AG04450 (cell line): ENCODE measurements at regions not wholly inside any gene's neighbourhood (a gene's known extent, or its start where the extent isn't known, plus 50 kb on each side); places are given as distances from the start of the nearest gene placed in this dataset.

Source experiments
- CTCF ChIA-PET: fragments of 300-600, 350-600 bp; formaldehyde crosslinking; extraction: SDS; loops from one replicate; lab custom pipeline; 2022; ENCODE audit warnings: antibody characterized with exemption, inconsistent platforms; lab: Charles Lee
- POLR2A ChIA-PET: fragments of 350-600 bp; formaldehyde crosslinking; extraction: SDS; loops from one replicate; lab custom pipeline; 2021; ENCODE audit warnings: antibody characterized with exemption, inconsistent platforms; lab: Yijun Ruan, JAX
- DNase-seq: peaks from one replicate; pipeline ENCODE4 v3.0.0-alpha.2; 2011; ENCODE audit warnings: low read depth, low spot score
- H3K27ac ChIP-seq: one replicate; pipeline ENCODE4 v1.5.1; 2012; ENCODE audit warnings: low read depth, low read length, control low read depth
- H3K27me3 ChIP-seq: one replicate; pipeline ENCODE4 v1.6.0; 2012; ENCODE audit warnings: low read length; ENCODE audit not compliant: control insufficient read depth, insufficient read depth
- H3K4me3 ChIP-seq: 2 replicates; pipeline ENCODE4 v1.5.1; 2011; ENCODE audit warnings: mild to moderate bottlenecking, low read depth, low read length, control low read depth
- H3K9me3 ChIP-seq: 2 replicates; pipeline ENCODE4 v1.5.1; 2012; ENCODE audit warnings: low read length; ENCODE audit not compliant: control insufficient read depth, insufficient read depth
- TF ChIP-seq, protein P1 (sequence below): IDR thresholded peaks from 2 replicates; pipeline ENCODE4 v1.5.1; 2011; ENCODE audit warnings: low read depth, low read length, control low read depth, inconsistent platforms

- TF ChIP-seq, protein P1, sequence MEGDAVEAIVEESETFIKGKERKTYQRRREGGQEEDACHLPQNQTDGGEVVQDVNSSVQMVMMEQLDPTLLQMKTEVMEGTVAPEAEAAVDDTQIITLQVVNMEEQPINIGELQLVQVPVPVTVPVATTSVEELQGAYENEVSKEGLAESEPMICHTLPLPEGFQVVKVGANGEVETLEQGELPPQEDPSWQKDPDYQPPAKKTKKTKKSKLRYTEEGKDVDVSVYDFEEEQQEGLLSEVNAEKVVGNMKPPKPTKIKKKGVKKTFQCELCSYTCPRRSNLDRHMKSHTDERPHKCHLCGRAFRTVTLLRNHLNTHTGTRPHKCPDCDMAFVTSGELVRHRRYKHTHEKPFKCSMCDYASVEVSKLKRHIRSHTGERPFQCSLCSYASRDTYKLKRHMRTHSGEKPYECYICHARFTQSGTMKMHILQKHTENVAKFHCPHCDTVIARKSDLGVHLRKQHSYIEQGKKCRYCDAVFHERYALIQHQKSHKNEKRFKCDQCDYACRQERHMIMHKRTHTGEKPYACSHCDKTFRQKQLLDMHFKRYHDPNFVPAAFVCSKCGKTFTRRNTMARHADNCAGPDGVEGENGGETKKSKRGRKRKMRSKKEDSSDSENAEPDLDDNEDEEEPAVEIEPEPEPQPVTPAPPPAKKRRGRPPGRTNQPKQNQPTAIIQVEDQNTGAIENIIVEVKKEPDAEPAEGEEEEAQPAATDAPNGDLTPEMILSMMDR: no peak
- no peak for DNase-seq
- H3K9me3 ChIP-seq: no peaks in the 10 kb centered on the region
- CTCF ChIA-PET: no interaction called here
- POLR2A ChIA-PET: interaction anchor here (0.6 to 0.8 kb wide), 2 partner anchors 169 to 438 kb away, joined by 3 read pairs; no protein-coding TSS in a partner anchor
- no peak overlapping the region for H3K4me3 ChIP-seq
- no peak overlapping the region for H3K27ac ChIP-seq
- H3K27me3 ChIP-seq: peaks cover 3% of the 10 kb centered on the region
These were observed 185.1 kb upstream of the VASH1 start for GRCh38 chr14:76576047-76576741.

DNA sequence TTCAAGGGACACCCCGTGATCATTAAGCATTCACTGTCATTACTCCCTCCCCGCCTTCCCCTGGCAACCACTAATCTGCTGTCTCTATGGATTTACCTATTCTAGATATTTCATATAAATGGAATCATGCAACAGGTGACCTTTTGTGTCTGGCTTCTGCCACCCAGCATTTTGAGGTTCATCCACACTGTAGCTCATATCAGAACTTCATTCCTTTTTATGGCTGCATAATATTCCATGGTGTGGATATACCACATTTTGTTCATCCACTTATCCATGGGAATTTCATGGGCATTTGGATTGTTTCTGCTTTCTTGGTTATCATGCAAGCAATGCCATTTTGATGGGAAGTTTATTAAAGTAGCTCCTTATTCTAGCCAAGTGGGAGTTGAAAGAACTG lies 184.2 kb upstream of the VASH1 start:
- H3K9me3 ChIP-seq: no peaks in the 10 kb centered on the region
- POLR2A ChIA-PET: no interaction called here
- TF ChIP-seq, protein P1: no peak
- CTCF ChIA-PET: no interaction called here
- no peak overlapping the region for H3K4me3 ChIP-seq
- no peak overlapping the region for H3K27ac ChIP-seq
- no peak for DNase-seq
- H3K27me3 ChIP-seq: peaks cover 3% of the 10 kb centered on the region

GRCh38 chr14:76577837-76578236 lies 183.4 kb upstream of the VASH1 start:
- Histone ChIP-seq H3K27me3 (peaks cover 3% of the 10 kb centered on the region), H3K4me3 (no peak overlapping the region), H3K9me3 (no peaks in the 10 kb centered on the region), H3K27ac (no peak overlapping the region)
- CTCF ChIA-PET: no interaction called here
- POLR2A ChIA-PET: no interaction called here
- TF ChIP-seq, protein P1: no peak
- no peak for DNase-seq

GRCh38 chr14:76580399-76580798 lies 180.9 kb upstream of the VASH1 start:
- no peak for DNase-seq

GRCh38 chr14:76580967-76581366 lies 180.3 kb upstream of the VASH1 start:
- CTCF ChIA-PET: no interaction called here
- Histone ChIP-seq H3K9me3 (no peaks in the 10 kb centered on the region), H3K27ac (no peak overlapping the region), H3K27me3 (no peaks in the 10 kb centered on the region), H3K4me3 (no peak overlapping the region)
- POLR2A ChIA-PET: no interaction called here
- no peak for DNase-seq
- TF ChIP-seq, protein P1: no peak

More at GRCh38 chr14:76580399-76580798, 180.9 kb upstream of the VASH1 start:
- Histone ChIP-seq H3K27ac (no peak overlapping the region), H3K9me3 (no peaks in the 10 kb centered on the region), H3K27me3 (no peaks in the 10 kb centered on the region), H3K4me3 (no peak overlapping the region)
- TF ChIP-seq, protein P1: no peak
- ChIA-PET POLR2A (no interaction called here), CTCF (no interaction called here)
